Sigmoid colon (tissue), 6 donors: ENCODE measurements at regions not wholly inside any gene's neighbourhood (a gene's known extent, or its start where the extent isn't known, plus 50 kb on each side); places are given as distances from the start of the nearest gene placed in this dataset.
"Not testable (repeated sequence)": the region's sequence is repeated elsewhere in the genome, so short reads cannot be mapped to it uniquely, and the experiment has no call there.

Experiments
- DNase-seq: peaks from one replicate; pipeline ENCODE4 v3.0.0-alpha.2; 2019
- H3K27ac ChIP-seq, 4 donors: fragments of 200-600 bp; sonication (generic); one replicate each; pipeline ENCODE4 v1.5.1; 2016 to 2019; ENCODE audit warnings: mild to moderate bottlenecking in 1 of 4
- H3K27me3 ChIP-seq, 3 donors: fragments of 200-600 bp; sonication (generic); one replicate each; pipeline ENCODE4 v1.5.1; 2019; ENCODE audit warnings: mild to moderate bottlenecking in 1 of 3
- H3K36me3 ChIP-seq, 4 donors: fragments of 200-600 bp; sonication (generic); one replicate each; pipeline ENCODE4 v1.5.1; 2016 to 2019
- H3K4me1 ChIP-seq, 4 donors: fragments of 200-600 bp; sonication (generic); one replicate each; pipeline ENCODE4 v1.5.1; 2017 to 2019
- H3K4me3 ChIP-seq, 4 donors: fragments of 200-600 bp; sonication (generic); one replicate each; pipeline ENCODE4 v1.5.1; 2017 to 2019; ENCODE audit warnings: mild to moderate bottlenecking in 2 of 4, moderate library complexity in 1 of 4
- H3K9me3 ChIP-seq, 4 donors: fragments of 200-600 bp in 3 of 4; sonication (generic) in 3 of 4; one replicate each; pipeline versions ENCODE4 v1.5.1 to v1.6.1; 2013 to 2019
- EP300 ChIP-seq, 4 donors: sonication (generic); formaldehyde crosslinking; IDR thresholded peaks; one replicate each; pipeline ENCODE4 v1.6.1; 2017; ENCODE audit warnings: antibody characterized with exemption in 4 of 4
- POLR2A ChIP-seq, 2 donors: fragments of 450-650 bp; IDR thresholded peaks; one replicate each; pipeline ENCODE4 v1.6.1; 2016; ENCODE audit warnings: antibody characterized with exemption in 2 of 2, mild to moderate bottlenecking in 2 of 2, moderate library complexity in 2 of 2
- POLR2AphosphoS5 ChIP-seq, 4 donors: sonication (generic); formaldehyde crosslinking; IDR thresholded peaks; one replicate each; pipeline ENCODE4 v1.6.1; 2017; ENCODE audit warnings: antibody characterized with exemption in 4 of 4
- WGBS, 2 donors: extraction: QIAGEN DNeasy Blood & Tissue Kit; methylation state at CpG; one replicate each; pipeline ENCODE4 v1.1.7; 2013; 5-methylcytosine and 5-hydroxymethylcytosine counted together
- intact Hi-C: fragments of 100-400 bp; cut with DNase I; formaldehyde crosslinking; loops from one replicate; pipeline ENCODE4 v1.15.1; 2023
- TF ChIP-seq, protein P1 (sequence below), 4 experiments: fragments of 450-650 bp in 3 of 4; fragments of 200-600 bp in 1 of 4; IDR thresholded peaks; one replicate each; pipeline ENCODE4 v1.5.1; 2016 to 2019; ENCODE audit warnings: antibody characterized with exemption in 4 of 4, mild to moderate bottlenecking in 3 of 4, moderate library complexity in 2 of 4
- donor health status: healthy with polysubstance abuse.
- donor health status: healthy.

GRCh38 chr9:18317896-18318295 is 156.1 kb upstream of the ADAMTSL1 start:
- intact Hi-C loops, result no loop called here
- no peaks in the 10 kb centered on the region for H3K36me3 ChIP-seq
- peaks cover 0 to 4% (median 0%) of the 10 kb centered on the region in 4 donors for H3K9me3 ChIP-seq
- no peaks in the 10 kb centered on the region for H3K27me3 ChIP-seq
- WGBS, 2 donors, result 92% methylated on average over 1 of the region's 1 CpG
- H3K4me1 ChIP-seq, result no peaks in the 10 kb centered on the region
- TF ChIP-seq POLR2A (IDR thresholded peaks at IDR 0.05) (no peak), EP300 (IDR thresholded peaks at IDR 0.05) (no peak), POLR2AphosphoS5 (IDR thresholded peaks at IDR 0.05) (no peak)
- TF ChIP-seq, protein P1, sequence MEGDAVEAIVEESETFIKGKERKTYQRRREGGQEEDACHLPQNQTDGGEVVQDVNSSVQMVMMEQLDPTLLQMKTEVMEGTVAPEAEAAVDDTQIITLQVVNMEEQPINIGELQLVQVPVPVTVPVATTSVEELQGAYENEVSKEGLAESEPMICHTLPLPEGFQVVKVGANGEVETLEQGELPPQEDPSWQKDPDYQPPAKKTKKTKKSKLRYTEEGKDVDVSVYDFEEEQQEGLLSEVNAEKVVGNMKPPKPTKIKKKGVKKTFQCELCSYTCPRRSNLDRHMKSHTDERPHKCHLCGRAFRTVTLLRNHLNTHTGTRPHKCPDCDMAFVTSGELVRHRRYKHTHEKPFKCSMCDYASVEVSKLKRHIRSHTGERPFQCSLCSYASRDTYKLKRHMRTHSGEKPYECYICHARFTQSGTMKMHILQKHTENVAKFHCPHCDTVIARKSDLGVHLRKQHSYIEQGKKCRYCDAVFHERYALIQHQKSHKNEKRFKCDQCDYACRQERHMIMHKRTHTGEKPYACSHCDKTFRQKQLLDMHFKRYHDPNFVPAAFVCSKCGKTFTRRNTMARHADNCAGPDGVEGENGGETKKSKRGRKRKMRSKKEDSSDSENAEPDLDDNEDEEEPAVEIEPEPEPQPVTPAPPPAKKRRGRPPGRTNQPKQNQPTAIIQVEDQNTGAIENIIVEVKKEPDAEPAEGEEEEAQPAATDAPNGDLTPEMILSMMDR (IDR thresholded peaks at IDR 0.05), result no peak
- DNase-seq, result no peak
- no peak overlapping the region for H3K27ac ChIP-seq
- no peak overlapping the region for H3K4me3 ChIP-seq

DNA sequence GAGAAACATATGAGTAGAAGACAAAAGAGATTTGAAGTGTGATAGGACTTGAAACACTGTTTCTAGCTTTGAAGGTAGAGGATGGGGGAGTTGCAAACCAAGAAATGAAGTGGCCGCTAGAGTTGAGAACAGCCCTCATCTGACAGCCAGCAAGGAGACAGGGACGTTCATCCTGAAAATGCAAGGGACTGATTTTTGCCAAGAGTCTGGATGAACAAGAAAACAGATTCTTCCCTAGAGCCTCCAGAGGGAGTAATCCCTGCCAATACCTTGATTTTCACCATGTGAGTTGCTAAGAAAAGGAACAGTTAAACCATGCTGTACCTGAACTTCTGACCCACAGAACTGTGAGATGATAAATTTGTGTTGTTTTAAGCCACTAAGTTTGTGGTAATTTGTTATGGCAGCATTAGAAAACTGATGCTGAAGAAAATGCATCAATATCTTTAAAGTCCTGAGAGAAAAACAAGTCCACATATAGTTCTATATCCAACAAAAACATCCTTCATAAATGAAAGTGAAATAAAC is 154.0 kb upstream of the ADAMTSL1 start:
- intact Hi-C loops, result no loop called here
- H3K4me1 ChIP-seq, result no peaks in the 10 kb centered on the region
- DNase-seq, result no peak
- H3K27ac ChIP-seq, result no peak overlapping the region
- peaks cover 0 to 4% (median 0%) of the 10 kb centered on the region in 4 donors for H3K9me3 ChIP-seq
- 87 to 92% methylated on average over 2 of the region's 2 CpGs for WGBS, 2 donors
- no peaks in the 10 kb centered on the region for H3K36me3 ChIP-seq
- TF ChIP-seq, protein P1 (IDR thresholded peaks at IDR 0.05), result no peak
- TF ChIP-seq POLR2AphosphoS5 (IDR thresholded peaks at IDR 0.05) (no peak), POLR2A (IDR thresholded peaks at IDR 0.05) (no peak), EP300 (IDR thresholded peaks at IDR 0.05) (no peak)
- no peak overlapping the region for H3K4me3 ChIP-seq
- H3K27me3 ChIP-seq, result no peaks in the 10 kb centered on the region

DNA sequence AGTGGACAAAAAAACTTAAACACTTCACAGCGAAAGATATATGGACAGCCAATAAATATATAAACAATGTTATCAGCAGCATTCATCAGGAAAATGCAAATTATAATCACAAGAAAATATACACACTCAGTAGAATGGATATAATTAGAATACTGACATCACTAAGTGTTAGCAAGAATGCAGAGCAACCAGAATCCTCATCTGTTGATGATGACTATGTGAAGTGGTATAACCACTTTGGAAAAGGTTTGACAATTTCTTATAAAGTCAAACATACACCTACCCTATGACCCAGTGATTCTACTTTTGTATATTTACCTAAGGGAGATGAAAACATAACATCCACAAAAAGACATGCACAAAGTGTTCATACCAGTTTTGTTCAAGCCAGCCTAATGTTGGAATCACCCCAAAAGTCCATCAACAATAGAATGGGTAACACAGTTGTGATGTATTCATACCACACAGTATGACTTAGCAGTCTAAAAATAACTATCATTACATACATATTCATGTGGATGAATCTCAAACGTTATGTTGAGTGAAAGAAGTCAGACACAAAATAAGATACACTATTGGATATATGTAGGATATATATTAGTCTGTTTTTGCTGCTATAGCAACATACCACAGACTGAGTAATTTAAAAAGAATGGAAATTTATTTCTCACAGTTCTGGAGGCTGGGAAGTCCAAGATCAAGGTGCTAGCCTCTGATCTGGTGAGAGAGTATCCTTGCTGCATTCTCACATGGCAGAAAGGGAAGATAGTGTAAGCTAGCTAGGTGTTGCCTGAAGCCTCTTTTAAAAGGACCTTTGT is 148.8 kb upstream of the ADAMTSL1 start:
- H3K27ac ChIP-seq, result no peak overlapping the region
- DNase-seq, result no peak
- no peaks in the 10 kb centered on the region for H3K4me1 ChIP-seq
- no peaks in the 10 kb centered on the region for H3K27me3 ChIP-seq
- TF ChIP-seq POLR2AphosphoS5 (IDR thresholded peaks at IDR 0.05) (no peak), POLR2A (IDR thresholded peaks at IDR 0.05) (no peak), EP300 (IDR thresholded peaks at IDR 0.05) (no peak)
- TF ChIP-seq, protein P1 (IDR thresholded peaks at IDR 0.05), result no peak
- no peak overlapping the region for H3K4me3 ChIP-seq
- no peaks in the 10 kb centered on the region for H3K36me3 ChIP-seq
- 87 to 92% methylated on average over 2 of the region's 2 CpGs for WGBS, 2 donors
- intact Hi-C loops, result no loop called here
- no peaks in the 10 kb centered on the region for H3K9me3 ChIP-seq

- H3K4me1 ChIP-seq, H3K4me3 ChIP-seq, H3K27ac ChIP-seq, intact Hi-C loops, H3K9me3 ChIP-seq, H3K27me3 ChIP-seq, H3K36me3 ChIP-seq, DNase-seq: not testable (repeated sequence)
- 93 to 99% methylated on average over 7 of the region's 7 CpGs for WGBS, 2 donors
These were observed 148.3 kb upstream of the ADAMTSL1 start for GRCh38 chr9:18325746-18326011.

DNA sequence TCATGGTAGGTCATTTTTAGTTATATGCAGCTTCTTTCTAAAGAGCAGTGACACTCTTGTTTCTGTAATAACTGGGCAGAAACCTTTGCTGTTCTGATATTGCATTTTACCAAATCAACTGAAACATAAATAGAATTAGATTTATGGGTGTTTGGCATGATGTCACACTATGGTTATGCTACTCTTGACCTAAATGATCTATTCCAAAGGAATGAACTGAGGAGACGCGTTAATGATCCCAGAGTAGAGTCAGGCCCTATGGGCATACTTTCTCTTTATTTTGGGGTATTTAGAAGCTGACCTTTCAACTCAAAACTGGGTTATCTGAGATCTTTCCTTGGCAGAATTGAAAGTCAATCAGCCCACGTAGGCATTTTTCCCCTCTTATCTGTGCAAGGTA is 146.8 kb upstream of the ADAMTSL1 start:
- Histone ChIP-seq H3K4me1 (peaks cover 0 to 19% (median 12%) of the 10 kb centered on the region in 4 donors), H3K9me3 (no peaks in the 10 kb centered on the region), H3K27me3 (no peaks in the 10 kb centered on the region), H3K36me3 (no peaks in the 10 kb centered on the region), H3K4me3 (no peak overlapping the region), H3K27ac (no peak overlapping the region)
- intact Hi-C loops, result no loop called here
- WGBS, 2 donors, result 81 to 92% methylated on average over 3 of the region's 3 CpGs
- TF ChIP-seq EP300 (IDR thresholded peaks at IDR 0.05) (no peak), POLR2A (IDR thresholded peaks at IDR 0.05) (no peak), POLR2AphosphoS5 (IDR thresholded peaks at IDR 0.05) (no peak)
- TF ChIP-seq, protein P1 (IDR thresholded peaks at IDR 0.05), result no peak
- no peak for DNase-seq
